WERI-Rb-1 (cell line): ENCODE measurements at regions not wholly inside any gene's neighbourhood (a gene's known extent, or its start where the extent isn't known, plus 50 kb on each side); places are given as distances from the start of the nearest gene placed in this dataset.

ENCODE experiments used
- DNase-seq: peaks from one replicate; pipeline ENCODE4 v3.0.0-alpha.2; 2020
- H3K27ac ChIP-seq: fragments of 250-450 bp; sonication (Bioruptor Pico); 2 replicates; pipeline ENCODE4 v1.5.1; 2020; ENCODE audit warnings: mild to moderate bottlenecking, moderate library complexity
- H3K27me3 ChIP-seq: fragments of 250-450 bp; sonication (Bioruptor Pico); 2 replicates; pipeline ENCODE4 v1.5.1; 2021; ENCODE audit warnings: mild to moderate bottlenecking, low read depth, moderate library complexity; ENCODE audit not compliant: insufficient read depth, severe bottlenecking
- H3K36me3 ChIP-seq: fragments of 250-450 bp; sonication (Bioruptor Pico); 2 replicates; pipeline ENCODE4 v1.5.1; 2020; ENCODE audit warnings: mild to moderate bottlenecking, moderate library complexity
- H3K4me3 ChIP-seq: 2 replicates; pipeline ENCODE4 v1.5.1; 2011; ENCODE audit warnings: low read depth, mild to moderate bottlenecking, control low read depth, low read length
- H3K9me3 ChIP-seq: fragments of 250-450 bp; sonication (Bioruptor Pico); 2 replicates; pipeline ENCODE4 v1.5.1; 2021; ENCODE audit warnings: mild to moderate bottlenecking, moderate library complexity; ENCODE audit not compliant: severe bottlenecking
- CTCF ChIP-seq: IDR thresholded peaks from 2 replicates; pipeline ENCODE4 v1.5.1; 2011; ENCODE audit warnings: low read depth, mild to moderate bottlenecking, control low read depth, inconsistent platforms, low read length

DNA sequence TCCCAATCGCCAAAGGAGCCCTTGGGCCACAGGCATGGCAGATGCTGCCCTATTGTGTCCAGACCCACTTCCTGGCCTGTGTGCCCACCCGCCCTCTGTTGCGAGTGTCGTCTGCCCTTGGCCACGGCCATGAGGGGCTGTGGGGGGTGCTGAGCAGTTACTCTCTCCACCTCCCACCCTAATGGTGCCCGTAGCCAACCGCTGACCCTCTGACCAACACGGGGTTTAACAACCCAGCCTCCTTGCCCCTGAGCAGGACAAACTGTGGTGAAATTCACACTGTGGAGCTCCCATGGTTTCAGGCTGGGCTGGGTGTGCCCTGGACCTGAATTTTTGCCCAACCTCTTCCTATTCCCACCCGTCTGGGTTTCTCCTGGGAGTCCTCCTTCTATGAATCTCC lies 145.7 kb upstream of the HDAC4 start:
- Histone ChIP-seq H3K4me3 (no peak overlapping the region), H3K27me3 (peaks cover 94% of the 10 kb centered on the region), H3K27ac (no peak overlapping the region), H3K36me3 (no peaks in the 10 kb centered on the region), H3K9me3 (peaks cover 3% of the 10 kb centered on the region)
- no peak for DNase-seq
- TF ChIP-seq CTCF: no peak

DNA sequence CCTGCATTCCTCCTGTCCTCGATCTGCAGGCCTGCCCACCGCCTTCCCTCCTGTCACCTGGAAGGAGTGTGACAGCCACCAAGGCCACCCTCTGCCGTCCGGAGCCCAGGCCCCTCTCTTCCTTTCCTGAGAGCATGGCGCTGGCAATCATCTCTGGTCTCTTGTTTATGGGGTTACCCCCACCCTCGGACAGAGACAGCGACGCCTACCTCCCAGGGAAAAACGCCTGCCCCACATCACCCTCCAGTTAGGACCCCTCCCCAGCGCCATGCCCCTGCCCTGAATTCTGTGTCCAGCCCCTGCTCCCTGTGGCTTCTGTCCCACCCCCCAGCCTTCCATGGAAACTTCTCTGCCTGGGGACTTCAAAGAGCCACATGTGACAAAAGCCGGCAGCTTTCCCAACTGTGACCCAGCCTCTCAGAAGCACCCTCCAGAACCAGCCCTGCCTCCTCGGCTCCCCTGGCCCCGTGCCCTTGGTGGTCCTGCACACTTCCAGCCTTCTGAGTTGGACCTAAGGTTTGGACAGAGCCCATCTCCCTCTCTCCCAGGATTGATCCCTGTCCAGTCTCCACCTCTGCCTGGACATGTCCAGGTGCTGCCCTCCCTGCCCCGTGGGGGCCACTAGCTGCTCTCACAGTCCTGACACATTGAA lies 145.0 kb upstream of the HDAC4 start:
- Histone ChIP-seq H3K4me3 (no peak overlapping the region), H3K9me3 (peaks cover 4% of the 10 kb centered on the region), H3K36me3 (no peaks in the 10 kb centered on the region), H3K27me3 (peaks cover 94% of the 10 kb centered on the region), H3K27ac (no peak overlapping the region)
- no peak for TF ChIP-seq CTCF
- DNase-seq: no peak

DNA sequence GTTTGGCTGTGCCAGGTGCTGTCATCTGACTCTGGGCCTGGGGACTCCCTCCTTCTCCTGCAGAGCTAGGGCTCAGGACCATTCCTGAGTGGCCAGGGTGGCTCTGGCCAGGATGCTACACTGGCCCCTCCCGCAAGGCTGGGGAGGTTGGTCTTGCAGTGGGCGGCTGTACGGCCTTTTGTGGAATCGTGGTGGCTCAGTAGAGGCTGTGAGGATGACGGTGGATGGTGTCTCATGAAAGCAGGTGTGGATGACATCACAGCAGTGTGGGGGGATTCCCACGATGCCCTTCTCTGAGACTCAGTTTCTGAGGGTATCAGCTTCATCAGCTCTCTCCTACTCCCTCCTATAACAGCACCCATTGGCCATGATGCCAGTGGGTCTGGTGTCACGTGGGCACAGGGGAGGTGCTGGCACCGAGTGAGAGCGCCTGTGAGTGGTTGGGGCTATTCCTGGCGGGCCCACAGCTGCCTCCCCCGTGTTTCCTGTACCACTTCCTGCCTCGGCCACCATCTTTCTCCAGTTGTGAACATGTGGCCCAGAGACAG lies 144.2 kb upstream of the HDAC4 start:
- H3K27me3 ChIP-seq: peaks cover 94% of the 10 kb centered on the region
- TF ChIP-seq CTCF: no peak
- H3K36me3 ChIP-seq: no peaks in the 10 kb centered on the region
- peaks cover 4% of the 10 kb centered on the region for H3K9me3 ChIP-seq
- H3K27ac ChIP-seq: no peak overlapping the region
- no peak overlapping the region for H3K4me3 ChIP-seq
- DNase-seq: no peak

DNA sequence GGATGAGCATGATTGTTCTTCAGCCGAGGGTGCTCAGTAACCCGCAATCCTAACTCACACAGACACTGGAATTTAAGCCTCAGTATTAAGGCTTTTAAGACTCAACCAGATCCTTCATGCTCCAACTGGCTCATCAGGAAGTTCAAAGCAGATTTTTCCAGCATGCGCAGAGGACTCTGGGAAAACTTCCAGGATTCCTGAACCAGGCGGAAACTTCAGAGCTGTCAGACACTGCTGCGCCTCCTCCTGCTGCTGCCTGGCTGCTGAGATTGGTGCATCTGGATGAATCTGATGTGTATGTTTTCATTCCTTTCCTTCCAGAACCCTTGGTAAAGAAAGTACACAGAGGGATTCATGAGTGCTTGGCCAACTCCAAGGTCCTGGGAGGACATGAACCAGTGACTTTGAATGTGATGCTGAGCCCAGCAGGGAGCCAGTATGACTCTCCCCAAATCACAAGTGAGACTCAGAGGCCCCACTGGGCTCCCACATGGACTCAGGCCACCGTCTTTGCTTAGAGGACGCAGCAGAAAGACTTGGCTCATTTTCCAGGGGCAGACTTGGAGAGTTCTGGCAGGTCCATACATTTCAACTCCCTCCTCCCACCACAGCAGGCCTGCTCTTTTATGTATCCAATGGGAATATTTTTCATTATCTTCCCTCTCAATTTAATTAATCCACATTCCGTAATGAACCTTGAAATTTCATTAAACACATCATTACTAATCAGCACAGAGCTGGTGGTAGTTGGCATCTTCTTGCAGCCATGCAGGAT lies 143.5 kb upstream of the HDAC4 start:
- H3K36me3 ChIP-seq: no peaks in the 10 kb centered on the region
- H3K9me3 ChIP-seq: peaks cover 4% of the 10 kb centered on the region
- no peak overlapping the region for H3K4me3 ChIP-seq
- H3K27ac ChIP-seq: no peak overlapping the region
- peaks cover 94% of the 10 kb centered on the region for H3K27me3 ChIP-seq
- no peak for TF ChIP-seq CTCF
- no peak for DNase-seq

DNA sequence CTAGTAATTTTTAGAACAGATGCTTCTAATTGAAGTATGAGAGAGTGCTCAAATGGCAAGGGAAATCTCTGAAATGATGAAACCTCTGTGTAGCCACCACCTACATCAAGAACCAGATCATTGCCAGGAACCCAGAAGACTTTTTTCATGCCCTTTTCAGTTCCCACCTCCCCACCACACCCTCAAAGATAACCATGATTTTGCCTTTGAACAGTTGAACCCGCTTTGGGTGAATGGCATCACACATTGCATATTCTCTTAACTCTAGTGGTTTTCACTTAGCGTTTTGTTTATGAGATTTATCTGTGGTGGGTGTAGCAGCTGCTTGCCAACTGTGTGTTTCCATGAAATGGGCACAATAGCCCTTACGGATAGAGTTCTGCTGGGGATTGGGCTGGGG lies 142.9 kb upstream of the HDAC4 start:
- peaks cover 92% of the 10 kb centered on the region for H3K27me3 ChIP-seq

More for the DNA sequence above, 142.9 kb upstream of the HDAC4 start:
- H3K36me3 ChIP-seq: no peaks in the 10 kb centered on the region
- TF ChIP-seq CTCF: no peak
- DNase-seq: no peak
- no peak overlapping the region for H3K4me3 ChIP-seq
- no peak overlapping the region for H3K27ac ChIP-seq
- peaks cover 4% of the 10 kb centered on the region for H3K9me3 ChIP-seq
